ENCODE measurements at regions not wholly inside any gene's neighbourhood (a gene's known extent, or its start where the extent isn't known, plus 50 kb on each side); places are given as distances from the start of the nearest gene placed in this dataset.

DNA sequence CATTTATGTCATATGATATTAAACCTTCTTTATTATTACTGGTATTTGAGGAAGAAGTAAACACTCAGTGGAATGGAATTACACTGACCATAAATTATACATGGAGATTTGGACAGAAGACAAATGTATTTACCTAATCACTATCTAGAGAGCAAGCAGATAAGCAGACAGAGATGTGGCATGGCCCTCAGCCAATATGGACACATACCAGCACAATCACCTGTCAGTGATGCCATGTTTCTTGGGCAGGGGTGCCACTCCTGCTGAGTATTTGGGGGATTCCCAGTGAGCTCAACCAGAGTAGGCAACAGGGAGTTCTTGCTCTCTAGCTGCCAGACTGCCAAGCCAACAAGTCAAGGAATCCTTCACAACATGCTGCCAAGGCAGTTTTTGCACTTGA lies 866.3 kb upstream of the LRRN3 start:
- no peaks in the 10 kb centered on the region for H3K4me1 ChIP-seq (ENCODE audit: control insufficient read depth, insufficient read depth, low read length)
- no peaks in the 10 kb centered on the region for H3K9me3 ChIP-seq (ENCODE audit: control insufficient read depth, insufficient read depth, low read depth, low read length)
- H3K27ac ChIP-seq (ENCODE audit: extremely low read depth, low read depth, low read length) = no peak overlapping the region
- H3K36me3 ChIP-seq (ENCODE audit: control insufficient read depth in 2 of 2, insufficient read depth in 1 of 2, low read length in 2 of 2) = no peaks in the 10 kb centered on the region
- ChIA-PET CTCF (interaction anchor here (0.6 kb wide), 1 partner anchor 49 kb away, joined by 6 read pairs; no protein-coding TSS in a partner anchor), POLR2A (no interaction called here)
- H3K4me3 ChIP-seq (ENCODE audit: low read depth, low read length) = no peak overlapping the region
- no peak for TF ChIP-seq KLF10 (tag by site-specific recombination; IDR thresholded peaks at IDR 0.05)
- no peak for TF ChIP-seq ZNF274 (IDR thresholded peaks at IDR 0.05; ENCODE audit: low read length)
- no peak for TF ChIP-seq ZNF274 (tag by site-specific recombination; IDR thresholded peaks at IDR 0.05; ENCODE audit: borderline replicate concordance)
- no peak for TF ChIP-seq ZBTB17 (tag by site-specific recombination; IDR thresholded peaks at IDR 0.05)
- no peak for TF ChIP-seq ZNF433 (tag by site-specific recombination; IDR thresholded peaks at IDR 0.05; ENCODE audit: low read depth)
- no peak for TF ChIP-seq ZNF398 (tag by site-specific recombination; IDR thresholded peaks at IDR 0.05)
- TF ChIP-seq ZNF324 (tag by site-specific recombination; IDR thresholded peaks at IDR 0.05) = no peak
- TF ChIP-seq ZFHX2 (tag by site-specific recombination; conservative IDR thresholded peaks at IDR 0.05) = no peak
- TF ChIP-seq, protein P1, sequence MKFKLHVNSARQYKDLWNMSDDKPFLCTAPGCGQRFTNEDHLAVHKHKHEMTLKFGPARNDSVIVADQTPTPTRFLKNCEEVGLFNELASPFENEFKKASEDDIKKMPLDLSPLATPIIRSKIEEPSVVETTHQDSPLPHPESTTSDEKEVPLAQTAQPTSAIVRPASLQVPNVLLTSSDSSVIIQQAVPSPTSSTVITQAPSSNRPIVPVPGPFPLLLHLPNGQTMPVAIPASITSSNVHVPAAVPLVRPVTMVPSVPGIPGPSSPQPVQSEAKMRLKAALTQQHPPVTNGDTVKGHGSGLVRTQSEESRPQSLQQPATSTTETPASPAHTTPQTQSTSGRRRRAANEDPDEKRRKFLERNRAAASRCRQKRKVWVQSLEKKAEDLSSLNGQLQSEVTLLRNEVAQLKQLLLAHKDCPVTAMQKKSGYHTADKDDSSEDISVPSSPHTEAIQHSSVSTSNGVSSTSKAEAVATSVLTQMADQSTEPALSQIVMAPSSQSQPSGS (tag by site-specific recombination; IDR thresholded peaks at IDR 0.05; ENCODE audit: low read depth) = no peak
- no peak for TF ChIP-seq ZNF768 (tag by site-specific recombination; IDR thresholded peaks at IDR 0.05)
- TF ChIP-seq, protein P2, sequence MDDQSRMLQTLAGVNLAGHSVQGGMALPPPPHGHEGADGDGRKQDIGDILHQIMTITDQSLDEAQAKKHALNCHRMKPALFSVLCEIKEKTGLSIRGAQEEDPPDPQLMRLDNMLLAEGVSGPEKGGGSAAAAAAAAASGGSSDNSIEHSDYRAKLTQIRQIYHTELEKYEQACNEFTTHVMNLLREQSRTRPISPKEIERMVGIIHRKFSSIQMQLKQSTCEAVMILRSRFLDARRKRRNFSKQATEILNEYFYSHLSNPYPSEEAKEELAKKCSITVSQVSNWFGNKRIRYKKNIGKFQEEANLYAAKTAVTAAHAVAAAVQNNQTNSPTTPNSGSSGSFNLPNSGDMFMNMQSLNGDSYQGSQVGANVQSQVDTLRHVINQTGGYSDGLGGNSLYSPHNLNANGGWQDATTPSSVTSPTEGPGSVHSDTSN (CRISPR knock-in tag; IDR thresholded peaks at IDR 0.05) = no peak
- no peak for TF ChIP-seq ZNF426 (tag by site-specific recombination; IDR thresholded peaks at IDR 0.05)

- ChIA-PET POLR2A (no interaction called here), CTCF (no interaction called here)
- TF ChIP-seq ZNF623 (tag by site-specific recombination; IDR thresholded peaks at IDR 0.05) (no peak), ZSCAN23 (tag by site-specific recombination; IDR thresholded peaks at IDR 0.05) (no peak), ZSCAN16 (tag by site-specific recombination; IDR thresholded peaks at IDR 0.05) (no peak), ZNF280D (tag by site-specific recombination; IDR thresholded peaks at IDR 0.05) (no peak), ZNF768 (tag by site-specific recombination; IDR thresholded peaks at IDR 0.05) (no peak), ZNF558 (tag by site-specific recombination; IDR thresholded peaks at IDR 0.05) (no peak), ZNF311 (tag by site-specific recombination; IDR thresholded peaks at IDR 0.05; ENCODE audit: borderline replicate concordance) (no peak), ZNF19 (tag by site-specific recombination; IDR thresholded peaks at IDR 0.05; ENCODE audit: low read depth) (no peak), ZBTB20 (tag by site-specific recombination; IDR thresholded peaks at IDR 0.05) (no peak)
- TF ChIP-seq, protein P3, sequence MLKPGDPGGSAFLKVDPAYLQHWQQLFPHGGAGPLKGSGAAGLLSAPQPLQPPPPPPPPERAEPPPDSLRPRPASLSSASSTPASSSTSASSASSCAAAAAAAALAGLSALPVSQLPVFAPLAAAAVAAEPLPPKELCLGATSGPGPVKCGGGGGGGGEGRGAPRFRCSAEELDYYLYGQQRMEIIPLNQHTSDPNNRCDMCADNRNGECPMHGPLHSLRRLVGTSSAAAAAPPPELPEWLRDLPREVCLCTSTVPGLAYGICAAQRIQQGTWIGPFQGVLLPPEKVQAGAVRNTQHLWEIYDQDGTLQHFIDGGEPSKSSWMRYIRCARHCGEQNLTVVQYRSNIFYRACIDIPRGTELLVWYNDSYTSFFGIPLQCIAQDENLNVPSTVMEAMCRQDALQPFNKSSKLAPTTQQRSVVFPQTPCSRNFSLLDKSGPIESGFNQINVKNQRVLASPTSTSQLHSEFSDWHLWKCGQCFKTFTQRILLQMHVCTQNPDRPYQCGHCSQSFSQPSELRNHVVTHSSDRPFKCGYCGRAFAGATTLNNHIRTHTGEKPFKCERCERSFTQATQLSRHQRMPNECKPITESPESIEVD (tag by site-specific recombination; IDR thresholded peaks at IDR 0.05) = no peak
- TF ChIP-seq, protein P4, sequence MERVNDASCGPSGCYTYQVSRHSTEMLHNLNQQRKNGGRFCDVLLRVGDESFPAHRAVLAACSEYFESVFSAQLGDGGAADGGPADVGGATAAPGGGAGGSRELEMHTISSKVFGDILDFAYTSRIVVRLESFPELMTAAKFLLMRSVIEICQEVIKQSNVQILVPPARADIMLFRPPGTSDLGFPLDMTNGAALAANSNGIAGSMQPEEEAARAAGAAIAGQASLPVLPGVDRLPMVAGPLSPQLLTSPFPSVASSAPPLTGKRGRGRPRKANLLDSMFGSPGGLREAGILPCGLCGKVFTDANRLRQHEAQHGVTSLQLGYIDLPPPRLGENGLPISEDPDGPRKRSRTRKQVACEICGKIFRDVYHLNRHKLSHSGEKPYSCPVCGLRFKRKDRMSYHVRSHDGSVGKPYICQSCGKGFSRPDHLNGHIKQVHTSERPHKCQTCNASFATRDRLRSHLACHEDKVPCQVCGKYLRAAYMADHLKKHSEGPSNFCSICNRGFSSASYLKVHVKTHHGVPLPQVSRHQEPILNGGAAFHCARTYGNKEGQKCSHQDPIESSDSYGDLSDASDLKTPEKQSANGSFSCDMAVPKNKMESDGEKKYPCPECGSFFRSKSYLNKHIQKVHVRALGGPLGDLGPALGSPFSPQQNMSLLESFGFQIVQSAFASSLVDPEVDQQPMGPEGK (tag by site-specific recombination; IDR thresholded peaks at IDR 0.05) = no peak
- TF ChIP-seq, protein P5, sequence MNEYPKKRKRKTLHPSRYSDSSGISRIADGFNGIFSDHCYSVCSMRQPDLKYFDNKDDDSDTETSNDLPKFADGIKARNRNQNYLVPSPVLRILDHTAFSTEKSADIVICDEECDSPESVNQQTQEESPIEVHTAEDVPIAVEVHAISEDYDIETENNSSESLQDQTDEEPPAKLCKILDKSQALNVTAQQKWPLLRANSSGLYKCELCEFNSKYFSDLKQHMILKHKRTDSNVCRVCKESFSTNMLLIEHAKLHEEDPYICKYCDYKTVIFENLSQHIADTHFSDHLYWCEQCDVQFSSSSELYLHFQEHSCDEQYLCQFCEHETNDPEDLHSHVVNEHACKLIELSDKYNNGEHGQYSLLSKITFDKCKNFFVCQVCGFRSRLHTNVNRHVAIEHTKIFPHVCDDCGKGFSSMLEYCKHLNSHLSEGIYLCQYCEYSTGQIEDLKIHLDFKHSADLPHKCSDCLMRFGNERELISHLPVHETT (tag by site-specific recombination; IDR thresholded peaks at IDR 0.05) = no peak
These were observed 844.8 kb upstream of the LRRN3 start for GRCh38 chr7:110246118-110246517.

More at GRCh38 chr7:110246118-110246517, 844.8 kb upstream of the LRRN3 start:
- Histone ChIP-seq H3K4me1 (ENCODE audit: control insufficient read depth, insufficient read depth, low read length) (no peaks in the 10 kb centered on the region), H3K9me3 (ENCODE audit: control insufficient read depth, insufficient read depth, low read depth, low read length) (no peaks in the 10 kb centered on the region), H3K27ac (ENCODE audit: extremely low read depth, low read depth, low read length) (no peak overlapping the region), H3K4me3 (ENCODE audit: low read depth, low read length) (no peak overlapping the region), H3K36me3 (ENCODE audit: control insufficient read depth in 2 of 2, insufficient read depth in 1 of 2, low read length in 2 of 2) (no peaks in the 10 kb centered on the region)
